Activated CD4-positive, alpha-beta T cell treated with anti-CD3 and anti-CD28 coated beads for 36 hours (primary cell): ENCODE measurements at regions not wholly inside any gene's neighbourhood (a gene's known extent, or its start where the extent isn't known, plus 50 kb on each side); places are given as distances from the start of the nearest gene placed in this dataset.
"Not testable (repeated sequence)": the region's sequence is repeated elsewhere in the genome, so short reads cannot be mapped to it uniquely, and the experiment has no call there.

ENCODE experiments used
- ATAC-seq: fragments of 200-7000 bp; cut with Tn5 transposase; one replicate; pipeline ENCODE4 v1.10.0; 2021; ENCODE audit warnings: mild to moderate bottlenecking, moderate library complexity
- CTCF ChIA-PET: fragments of 350-600 bp; sonication (Branson Sonifier 250); formaldehyde crosslinking; loops from one replicate; lab custom pipeline; 2021; ENCODE audit warnings: antibody characterized with exemption; lab: Charles Lee
- POLR2A ChIA-PET: fragments of 350-600 bp; sonication (Branson Sonifier 250); formaldehyde crosslinking; loops from one replicate; lab custom pipeline; 2021; ENCODE audit warnings: antibody characterized with exemption, inconsistent platforms; lab: Charles Lee
- DNase-seq: peaks from one replicate; pipeline ENCODE4 v3.0.0-alpha.2; 2020
- H3K27ac Mint-ChIP-seq: one replicate; pipeline ENCODE4 v1.8.0; 2021; ENCODE audit warnings: mixed read lengths
- H3K27me3 Mint-ChIP-seq: one replicate; pipeline ENCODE4 v1.8.0; 2021; ENCODE audit warnings: mixed read lengths
- H3K36me3 Mint-ChIP-seq: one replicate; pipeline ENCODE4 v1.8.0; 2021; ENCODE audit warnings: low read depth, mixed read lengths
- H3K4me1 Mint-ChIP-seq: one replicate; pipeline ENCODE4 v1.8.0; 2021; ENCODE audit warnings: mixed read lengths
- H3K4me3 Mint-ChIP-seq: one replicate; pipeline ENCODE4 v1.8.0; 2021; ENCODE audit warnings: mild to moderate bottlenecking, moderate library complexity, mixed read lengths
- H3K9me3 Mint-ChIP-seq: one replicate; pipeline ENCODE4 v1.8.0; 2021; ENCODE audit warnings: low read depth, mixed read lengths
- intact Hi-C, 2 experiments: fragments of 100-400 bp; cut with DNase I in 1 of 2; cut with micrococcal nuclease in 1 of 2; formaldehyde crosslinking; loops; one replicate each; pipeline versions ENCODE4 v1.14.2 to v1.15.1; 2022 to 2024; cut with DNase I, micrococcal nuclease

- intact Hi-C loops = loop anchor here (1.0 kb wide), 1 partner anchor 9 kb away; no protein-coding TSS in a partner anchor
- Mint-ChIP-seq H3K4me1 (no peaks in the 10 kb centered on the region), H3K9me3 (peaks cover 15% of the 10 kb centered on the region), H3K27ac (no peak overlapping the region), H3K27me3 (peaks cover 2% of the 10 kb centered on the region), H3K36me3 (no peaks in the 10 kb centered on the region), H3K4me3 (no peak overlapping the region)
- POLR2A ChIA-PET = no interaction called here
- CTCF ChIA-PET = interaction anchor here (0.6 kb wide), 1 partner anchor 8 kb away, joined by 3 read pairs; no protein-coding TSS in a partner anchor
- DNase-seq = no peak
- ATAC-seq = no peak
These were observed 321.8 kb downstream of the ZNF248 start for GRCh38 chr10:37535459-37536246.

GRCh38 chr10:37534166-37534565 lies 323.2 kb downstream of the ZNF248 start:
- Mint-ChIP-seq H3K9me3 (peaks cover 15% of the 10 kb centered on the region), H3K27ac (no peak overlapping the region), H3K36me3 (no peaks in the 10 kb centered on the region), H3K27me3 (peaks cover 2% of the 10 kb centered on the region), H3K4me1 (no peaks in the 10 kb centered on the region), H3K4me3 (no peak overlapping the region)
- ATAC-seq (no peak), DNase-seq (no peak)
- ChIA-PET CTCF (no interaction called here), POLR2A (no interaction called here)
- intact Hi-C loops = no loop called here

- H3K4me1 Mint-ChIP-seq, H3K27me3 Mint-ChIP-seq, H3K27ac Mint-ChIP-seq, H3K4me3 Mint-ChIP-seq, H3K9me3 Mint-ChIP-seq, ATAC-seq, DNase-seq, POLR2A ChIA-PET, H3K36me3 Mint-ChIP-seq: not testable (repeated sequence)
- CTCF ChIA-PET = interaction anchor here (0.6 kb wide), 2 partner anchors 11 to 46 kb away, joined by 3 to 4 read pairs; no protein-coding TSS in a partner anchor
- intact Hi-C loops = loop anchor here in 1 of 2 experiments (5.0 kb wide), 1 partner anchor 842 kb away; no protein-coding TSS in a partner anchor
These were observed 332.0 kb downstream of the ZNF248 start for GRCh38 chr10:37525410-37525809.

- Mint-ChIP-seq H3K4me3 (no peak overlapping the region), H3K27ac (no peak overlapping the region), H3K27me3 (no peaks in the 10 kb centered on the region), H3K9me3 (peaks cover 7% of the 10 kb centered on the region), H3K36me3 (no peaks in the 10 kb centered on the region), H3K4me1 (no peaks in the 10 kb centered on the region)
- POLR2A ChIA-PET = no interaction called here
- CTCF ChIA-PET = no interaction called here
- no peak for DNase-seq
- ATAC-seq = no peak
- intact Hi-C loops = no loop called here
These were observed 336.9 kb downstream of the ZNF248 start for GRCh38 chr10:37520488-37520887.

- intact Hi-C loops, CTCF ChIA-PET, POLR2A ChIA-PET, H3K4me3 Mint-ChIP-seq, H3K36me3 Mint-ChIP-seq, H3K27me3 Mint-ChIP-seq, H3K27ac Mint-ChIP-seq, ATAC-seq, H3K4me1 Mint-ChIP-seq, DNase-seq: not testable (repeated sequence)
- H3K9me3 Mint-ChIP-seq = peaks cover 27% of the 10 kb centered on the region
These were observed 346.9 kb downstream of the ZNF248 start for GRCh38 chr10:37510520-37510919.

GRCh38 chr10:37496061-37496460 lies 361.3 kb downstream of the ZNF248 start:
- Mint-ChIP-seq H3K27me3 (no peaks in the 10 kb centered on the region), H3K9me3 (peaks cover 10% of the 10 kb centered on the region), H3K27ac (no peak overlapping the region), H3K4me1 (no peaks in the 10 kb centered on the region), H3K36me3 (no peaks in the 10 kb centered on the region), H3K4me3 (no peak overlapping the region)
- ChIA-PET POLR2A (no interaction called here), CTCF (interaction anchor here (0.7 kb wide), 1 partner anchor 613 kb away, joined by 3 read pairs; no protein-coding TSS in a partner anchor)
- ATAC-seq = no peak
- intact Hi-C loops = loop anchor here in 1 of 2 experiments (10.0 kb wide), 1 partner anchor 1861 kb away; no protein-coding TSS in a partner anchor
- DNase-seq = no peak

GRCh38 chr10:37495415-37495814 lies 362.0 kb downstream of the ZNF248 start:
- intact Hi-C loops = loop anchor here in 1 of 2 experiments (10.0 kb wide), 1 partner anchor 1861 kb away; no protein-coding TSS in a partner anchor
- no peak for DNase-seq
- no peak overlapping the region for H3K27ac Mint-ChIP-seq
- no peak for ATAC-seq
- no peaks in the 10 kb centered on the region for H3K27me3 Mint-ChIP-seq
- no peaks in the 10 kb centered on the region for H3K4me1 Mint-ChIP-seq
- peaks cover 12% of the 10 kb centered on the region for H3K9me3 Mint-ChIP-seq
- CTCF ChIA-PET = interaction anchor here (0.7 kb wide), 1 partner anchor 612 kb away, joined by 3 read pairs; no protein-coding TSS in a partner anchor
- POLR2A ChIA-PET = no interaction called here
- H3K36me3 Mint-ChIP-seq = no peaks in the 10 kb centered on the region
- no peak overlapping the region for H3K4me3 Mint-ChIP-seq

- H3K36me3 Mint-ChIP-seq, H3K4me1 Mint-ChIP-seq, H3K27ac Mint-ChIP-seq, DNase-seq, H3K27me3 Mint-ChIP-seq, ATAC-seq, H3K4me3 Mint-ChIP-seq, POLR2A ChIA-PET: not testable (repeated sequence)
- H3K9me3 Mint-ChIP-seq = peaks cover 19% of the 10 kb centered on the region
- intact Hi-C loops = loop anchor here in 1 of 2 experiments (10.0 kb wide), 1 partner anchor 1858 kb away; no protein-coding TSS in a partner anchor
- CTCF ChIA-PET = interaction anchor here (0.6 kb wide), 1 partner anchor 249 kb away, joined by 4 read pairs; no protein-coding TSS in a partner anchor
These were observed 364.1 kb downstream of the ZNF248 start for GRCh38 chr10:37493185-37493796.

GRCh38 chr10:37490266-37490665 lies 364.9 kb downstream of the ANKRD30A start:
- CTCF ChIA-PET = no interaction called here
- Mint-ChIP-seq H3K27ac (no peak overlapping the region), H3K4me3 (no peak overlapping the region), H3K4me1 (no peaks in the 10 kb centered on the region), H3K27me3 (no peaks in the 10 kb centered on the region), H3K9me3 (peaks cover 19% of the 10 kb centered on the region), H3K36me3 (no peaks in the 10 kb centered on the region)
- POLR2A ChIA-PET = no interaction called here
- DNase-seq (no peak), ATAC-seq (no peak)
- intact Hi-C loops = loop anchor here in 1 of 2 experiments (10.0 kb wide), 1 partner anchor 1855 kb away; no protein-coding TSS in a partner anchor

- ChIA-PET POLR2A (no interaction called here), CTCF (no interaction called here)
- Mint-ChIP-seq H3K4me3 (no peak overlapping the region), H3K27ac (no peak overlapping the region), H3K9me3 (peaks cover 19% of the 10 kb centered on the region), H3K27me3 (no peaks in the 10 kb centered on the region), H3K36me3 (no peaks in the 10 kb centered on the region), H3K4me1 (no peaks in the 10 kb centered on the region)
- ATAC-seq (no peak), DNase-seq (no peak)
- intact Hi-C loops = loop anchor here in 1 of 2 experiments (10.0 kb wide), 1 partner anchor 1855 kb away; no protein-coding TSS in a partner anchor
These were observed 364.2 kb downstream of the ANKRD30A start for GRCh38 chr10:37489658-37490003.

- Mint-ChIP-seq H3K27me3 (no peaks in the 10 kb centered on the region), H3K36me3 (no peaks in the 10 kb centered on the region), H3K4me3 (no peak overlapping the region), H3K27ac (no peak overlapping the region), H3K9me3 (peaks cover 17% of the 10 kb centered on the region), H3K4me1 (no peaks in the 10 kb centered on the region)
- no peak for DNase-seq
- intact Hi-C loops = no loop called here
- ChIA-PET POLR2A (no interaction called here), CTCF (no interaction called here)
- no peak for ATAC-seq
These were observed 363.6 kb downstream of the ANKRD30A start for GRCh38 chr10:37488792-37489657.
